Spleen (tissue), 11 donors: ENCODE measurements at regions not wholly inside any gene's neighbourhood (a gene's known extent, or its start where the extent isn't known, plus 50 kb on each side); places are given as distances from the start of the nearest gene placed in this dataset.

Source experiments
- DNase-seq: peaks from one replicate; pipeline ENCODE4 v3.0.0-alpha.2; 2020
- H3K27ac ChIP-seq, 8 donors: fragments of 200-600 bp; sonication (generic) in 7 of 8; 1 replicate in 4 of 8; 2 replicates in 4 of 8; pipeline versions ENCODE4 v1.5.0 to v1.8.0; 2016 to 2021; ENCODE audit warnings: inconsistent platforms in 4 of 8, mild to moderate bottlenecking in 4 of 8, moderate library complexity in 1 of 8
- H3K27me3 ChIP-seq, 7 donors: fragments of 200-600 bp; sonication (generic) in 6 of 7; replicated peaks in 1 of 7; 1 replicate in 4 of 7; 2 replicates in 3 of 7; pipeline versions ENCODE4 v1.5.0 to v1.8.0; 2016 to 2021; ENCODE audit warnings: inconsistent platforms in 3 of 7, mild to moderate bottlenecking in 1 of 7
- H3K36me3 ChIP-seq, 6 donors: fragments of 200-600 bp; sonication (generic) in 5 of 6; 1 replicate in 4 of 6; 2 replicates in 2 of 6; pipeline versions ENCODE4 v1.5.0 to v1.8.0; 2016 to 2021; ENCODE audit warnings: inconsistent platforms in 2 of 6
- H3K4me1 ChIP-seq, 6 donors: fragments of 200-600 bp; sonication (generic) in 5 of 6; 1 replicate in 3 of 6; 2 replicates in 3 of 6; pipeline versions ENCODE4 v1.5.0 to v1.8.0; 2016 to 2021; ENCODE audit warnings: inconsistent platforms in 3 of 6
- H3K4me3 ChIP-seq, 8 donors: fragments of 200-600 bp; sonication (generic) in 7 of 8; 1 replicate in 4 of 8; 2 replicates in 4 of 8; pipeline versions ENCODE4 v1.5.0 to v1.8.0; 2016 to 2021; ENCODE audit warnings: inconsistent platforms in 4 of 8, mild to moderate bottlenecking in 4 of 8, moderate library complexity in 2 of 8
- H3K9me3 ChIP-seq, 8 donors: fragments of 200-600 bp; sonication (generic) in 7 of 8; 1 replicate in 4 of 8; 2 replicates in 4 of 8; pipeline versions ENCODE4 v1.5.0 to v1.8.0; 2016 to 2021; ENCODE audit warnings: inconsistent platforms in 4 of 8
- CTCF ChIP-seq, 11 experiments: fragments of 200-600 bp in 7 of 11; fragments of 450-650 bp in 4 of 11; sonication (generic) in 4 of 11; IDR thresholded peaks in 8 of 11; conservative IDR thresholded peaks in 3 of 11; 1 replicate in 7 of 11; 2 replicates in 4 of 11; pipeline versions ENCODE4 v1.4.0 to v1.8.0; 2016 to 2021; ENCODE audit warnings: antibody characterized with exemption in 11 of 11, inconsistent platforms in 4 of 11, mild to moderate bottlenecking in 1 of 11
- POLR2A ChIP-seq, 3 donors: fragments of 450-650 bp; IDR thresholded peaks; one replicate each; pipeline ENCODE4 v1.5.1; 2017; ENCODE audit warnings: antibody characterized with exemption in 3 of 3, mild to moderate bottlenecking in 1 of 3
- POLR2AphosphoS5 ChIP-seq, 3 donors: sonication (generic); formaldehyde crosslinking; IDR thresholded peaks; one replicate each; pipeline ENCODE4 v1.5.1; 2017; ENCODE audit warnings: antibody characterized with exemption in 3 of 3
- WGBS, 5 donors: extraction: QIAGEN DNeasy Blood & Tissue Kit in 3 of 5; methylation state at CpG; one replicate each; pipeline versions ENCODE4 v1.1.5 to v1.1.7; 2013 to 2018; 5-methylcytosine and 5-hydroxymethylcytosine counted together
- intact Hi-C: fragments of 100-400 bp; cut with DNase I; formaldehyde crosslinking; loops from one replicate; pipeline ENCODE4 v1.15.0; 2023; ENCODE audit warnings: low total_unique reads
- donor health status: healthy with polysubstance abuse.
- donor health status: DM: no; HTN: no; CAD: no; lungs with moderate emphysema.
- donor health status: DM: no; HTN: no; CAD: no.
- donor health status: Bipolar disorder and iron deficiency.
- donor health status: healthy.
- donor health status: DM: no; HTN: no; CAD: no.
- donor health status: DM: yes; HTN: yes; CAD: no.

GRCh38 chr14:97301931-97302559 is 504.9 kb downstream of the VRK1 start:
- Histone ChIP-seq H3K36me3 (no peaks in the 10 kb centered on the region), H3K4me1 (no peaks in the 10 kb centered on the region), H3K4me3 (no peak overlapping the region), H3K27me3 (peaks cover 0 to 34% (median 0%) of the 10 kb centered on the region in 7 donors), H3K9me3 (no peaks in the 10 kb centered on the region), H3K27ac (no peak overlapping the region)
- WGBS, 5 donors: 62 to 80% (median 68%) methylated on average over 4 of the region's 4 CpGs
- no peak for TF ChIP-seq CTCF (IDR thresholded peaks at IDR 0.05 in 8 of 11, conservative IDR thresholded peaks at IDR 0.05 in 3 of 11)
- TF ChIP-seq POLR2AphosphoS5 (IDR thresholded peaks at IDR 0.05): no peak
- TF ChIP-seq POLR2A (IDR thresholded peaks at IDR 0.05): no peak
- intact Hi-C loops: no loop called here
- DNase-seq: no peak

- TF ChIP-seq POLR2A (IDR thresholded peaks at IDR 0.05) (no peak), POLR2AphosphoS5 (IDR thresholded peaks at IDR 0.05) (no peak)
- no peaks in the 10 kb centered on the region for H3K9me3 ChIP-seq
- H3K4me1 ChIP-seq: no peaks in the 10 kb centered on the region
- H3K27ac ChIP-seq: no peak overlapping the region
- DNase-seq: no peak
- intact Hi-C loops: no loop called here
- no peaks in the 10 kb centered on the region for H3K27me3 ChIP-seq
- no peaks in the 10 kb centered on the region for H3K36me3 ChIP-seq
- H3K4me3 ChIP-seq: no peak overlapping the region
- 71 to 84% (median 78%) methylated on average over 3 of the region's 3 CpGs for WGBS, 5 donors
These were observed 509.1 kb downstream of the VRK1 start for GRCh38 chr14:97306133-97306759.

- no peaks in the 10 kb centered on the region for H3K9me3 ChIP-seq
- H3K27me3 ChIP-seq: no peaks in the 10 kb centered on the region
- intact Hi-C loops: no loop called here
- H3K4me1 ChIP-seq: no peaks in the 10 kb centered on the region
- no peaks in the 10 kb centered on the region for H3K36me3 ChIP-seq
- TF ChIP-seq POLR2AphosphoS5 (IDR thresholded peaks at IDR 0.05) (no peak), POLR2A (IDR thresholded peaks at IDR 0.05) (no peak), CTCF (IDR thresholded peaks at IDR 0.05 in 8 of 11, conservative IDR thresholded peaks at IDR 0.05 in 3 of 11) (no peak)
- no peak overlapping the region for H3K4me3 ChIP-seq
- H3K27ac ChIP-seq: no peak overlapping the region
- 63 to 74% (median 66%) methylated on average over 4 of the region's 4 CpGs for WGBS, 5 donors
- no peak for DNase-seq
These were observed 509.6 kb downstream of the VRK1 start for GRCh38 chr14:97306760-97307246.

GRCh38 chr14:97311411-97311810 is 514.2 kb downstream of the VRK1 start:
- 64 to 69% (median 66%) methylated on average over 3 of the region's 3 CpGs for WGBS, 5 donors
- TF ChIP-seq CTCF (IDR thresholded peaks at IDR 0.05 in 8 of 11, conservative IDR thresholded peaks at IDR 0.05 in 3 of 11) (no peak), POLR2AphosphoS5 (IDR thresholded peaks at IDR 0.05) (no peak), POLR2A (IDR thresholded peaks at IDR 0.05) (no peak)

More at GRCh38 chr14:97311411-97311810, 514.2 kb downstream of the VRK1 start:
- intact Hi-C loops: no loop called here
- Histone ChIP-seq H3K4me3 (no peak overlapping the region), H3K27me3 (no peaks in the 10 kb centered on the region), H3K4me1 (no peaks in the 10 kb centered on the region), H3K9me3 (peaks cover 0 to 18% (median 11%) of the 10 kb centered on the region in 8 donors), H3K36me3 (no peaks in the 10 kb centered on the region), H3K27ac (no peak overlapping the region)
- DNase-seq: no peak
